Lower leg skin (tissue), 4 donors: ENCODE measurements at regions not wholly inside any gene's neighbourhood (a gene's known extent, or its start where the extent isn't known, plus 50 kb on each side); places are given as distances from the start of the nearest gene placed in this dataset.

Source experiments
- DNase-seq, 2 donors: peaks; one replicate each; pipeline ENCODE4 v3.0.0-alpha.2; 2019; ENCODE audit warnings: low spot score in 2 of 2
- H3K4me3 ChIP-seq: fragments of 200-600 bp; sonication (generic); 2 replicates; pipeline ENCODE4 v1.5.1; 2017; ENCODE audit warnings: mild to moderate bottlenecking, low read depth; ENCODE audit not compliant: poor library complexity, severe bottlenecking
- POLR2A ChIP-seq, 2 donors: fragments of 450-650 bp; IDR thresholded peaks; one replicate each; pipeline ENCODE4 v1.6.1; 2016 to 2017; ENCODE audit warnings: antibody characterized with exemption in 2 of 2, mild to moderate bottlenecking in 1 of 2, moderate library complexity in 1 of 2
- WGBS, 2 donors: methylation state at CpG; one replicate each; pipeline ENCODE4 v1.1.5; 2018; 5-methylcytosine and 5-hydroxymethylcytosine counted together
- intact Hi-C: fragments of 100-400 bp; cut with DNase I; formaldehyde crosslinking; loops from one replicate; pipeline ENCODE4 v1.15.0; 2023; ENCODE audit warnings: low total_unique reads
- TF ChIP-seq, protein P1 (sequence below), 3 donors: fragments of 450-650 bp; IDR thresholded peaks; one replicate each; pipeline ENCODE4 v1.5.1; 2016; ENCODE audit warnings: antibody characterized with exemption in 3 of 3, mild to moderate bottlenecking in 3 of 3, moderate library complexity in 2 of 3

DNA sequence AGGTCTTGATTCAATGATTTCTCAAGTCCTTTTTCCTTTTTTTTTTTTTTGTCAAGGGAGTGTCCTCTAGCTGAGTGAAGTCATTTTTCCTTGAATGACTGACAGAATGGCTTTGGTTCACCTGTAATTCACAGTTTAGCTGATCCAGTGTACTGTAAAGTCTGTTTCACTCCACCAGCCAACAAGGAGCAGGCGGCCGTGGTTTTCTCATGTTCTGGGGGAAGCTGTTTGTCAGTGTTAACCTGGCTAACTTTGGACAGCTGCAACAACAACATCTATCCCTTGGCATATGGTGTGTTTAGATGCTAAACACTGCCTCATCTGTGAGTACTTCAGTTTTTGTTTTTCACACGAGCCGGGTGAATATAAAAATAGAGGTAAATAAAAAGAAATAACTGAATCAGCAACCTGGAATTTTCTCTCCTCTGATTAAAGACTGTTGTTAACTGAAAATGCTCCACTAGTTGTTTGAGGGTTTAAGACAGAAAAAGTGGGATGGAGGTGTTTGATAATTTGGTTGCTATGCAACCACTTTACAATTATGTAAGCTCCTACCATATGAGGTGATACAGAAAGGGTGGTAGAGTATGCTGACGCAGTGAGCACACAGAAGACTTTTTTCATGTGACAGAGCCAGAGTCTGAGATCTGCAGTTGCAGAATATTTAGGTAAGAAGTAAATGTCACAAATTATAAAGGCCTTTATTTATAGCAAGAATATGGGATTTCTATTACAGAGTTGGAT, 50.3 kb upstream of the SLC2A13 start:
- intact Hi-C loops = loop anchor here (10.0 kb wide), 1 partner anchor 159 kb away; no protein-coding TSS in a partner anchor
- WGBS, 2 donors = 77 to 80% methylated on average over 5 of the region's 5 CpGs
- no peak for DNase-seq
- H3K4me3 ChIP-seq = no peak overlapping the region
- TF ChIP-seq, protein P1, sequence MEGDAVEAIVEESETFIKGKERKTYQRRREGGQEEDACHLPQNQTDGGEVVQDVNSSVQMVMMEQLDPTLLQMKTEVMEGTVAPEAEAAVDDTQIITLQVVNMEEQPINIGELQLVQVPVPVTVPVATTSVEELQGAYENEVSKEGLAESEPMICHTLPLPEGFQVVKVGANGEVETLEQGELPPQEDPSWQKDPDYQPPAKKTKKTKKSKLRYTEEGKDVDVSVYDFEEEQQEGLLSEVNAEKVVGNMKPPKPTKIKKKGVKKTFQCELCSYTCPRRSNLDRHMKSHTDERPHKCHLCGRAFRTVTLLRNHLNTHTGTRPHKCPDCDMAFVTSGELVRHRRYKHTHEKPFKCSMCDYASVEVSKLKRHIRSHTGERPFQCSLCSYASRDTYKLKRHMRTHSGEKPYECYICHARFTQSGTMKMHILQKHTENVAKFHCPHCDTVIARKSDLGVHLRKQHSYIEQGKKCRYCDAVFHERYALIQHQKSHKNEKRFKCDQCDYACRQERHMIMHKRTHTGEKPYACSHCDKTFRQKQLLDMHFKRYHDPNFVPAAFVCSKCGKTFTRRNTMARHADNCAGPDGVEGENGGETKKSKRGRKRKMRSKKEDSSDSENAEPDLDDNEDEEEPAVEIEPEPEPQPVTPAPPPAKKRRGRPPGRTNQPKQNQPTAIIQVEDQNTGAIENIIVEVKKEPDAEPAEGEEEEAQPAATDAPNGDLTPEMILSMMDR (IDR thresholded peaks at IDR 0.05) = no peak
- no peak for TF ChIP-seq POLR2A (IDR thresholded peaks at IDR 0.05)
